ENCODE measurements at regions not wholly inside any gene's neighbourhood (a gene's known extent, or its start where the extent isn't known, plus 50 kb on each side); places are given as distances from the start of the nearest gene placed in this dataset.

DNA sequence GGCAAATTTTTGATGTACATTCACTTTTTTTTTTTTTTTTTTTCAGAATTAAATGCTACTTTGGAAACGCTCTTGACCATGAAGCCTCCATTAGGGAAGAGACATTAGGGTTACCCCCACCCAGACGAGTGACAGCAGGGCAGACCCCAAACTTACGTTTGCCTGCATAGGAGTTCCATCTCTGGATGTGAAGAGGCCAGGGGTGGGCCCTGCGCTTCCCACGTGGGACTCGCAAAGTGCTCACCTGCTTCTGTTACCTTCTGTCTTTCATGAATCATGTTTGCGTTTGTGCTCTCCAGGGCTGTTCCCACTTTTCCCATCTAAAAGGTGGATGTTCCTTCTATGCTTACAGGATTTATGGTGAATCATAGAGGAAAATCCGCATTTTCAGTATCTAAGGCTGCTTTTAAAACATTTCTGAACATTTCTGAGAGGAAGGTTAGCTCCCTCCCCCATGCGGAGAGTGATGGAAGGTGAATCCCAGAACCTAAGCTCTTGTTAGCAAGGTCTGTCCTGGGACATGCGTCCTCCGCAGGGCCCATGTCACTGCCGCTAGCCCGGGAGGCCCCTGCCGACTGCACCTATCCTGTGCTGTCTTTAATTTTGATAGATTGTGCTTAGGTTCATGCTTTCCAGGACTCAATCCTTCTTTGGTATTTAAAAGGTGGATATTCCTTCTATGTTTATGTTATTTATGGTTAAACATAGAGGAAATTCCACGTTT is 135.7 kb upstream of the RTL1 start:
- TF ChIP-seq POLR2A (IDR thresholded peaks at IDR 0.05), result no peak
- TF ChIP-seq, protein P1, sequence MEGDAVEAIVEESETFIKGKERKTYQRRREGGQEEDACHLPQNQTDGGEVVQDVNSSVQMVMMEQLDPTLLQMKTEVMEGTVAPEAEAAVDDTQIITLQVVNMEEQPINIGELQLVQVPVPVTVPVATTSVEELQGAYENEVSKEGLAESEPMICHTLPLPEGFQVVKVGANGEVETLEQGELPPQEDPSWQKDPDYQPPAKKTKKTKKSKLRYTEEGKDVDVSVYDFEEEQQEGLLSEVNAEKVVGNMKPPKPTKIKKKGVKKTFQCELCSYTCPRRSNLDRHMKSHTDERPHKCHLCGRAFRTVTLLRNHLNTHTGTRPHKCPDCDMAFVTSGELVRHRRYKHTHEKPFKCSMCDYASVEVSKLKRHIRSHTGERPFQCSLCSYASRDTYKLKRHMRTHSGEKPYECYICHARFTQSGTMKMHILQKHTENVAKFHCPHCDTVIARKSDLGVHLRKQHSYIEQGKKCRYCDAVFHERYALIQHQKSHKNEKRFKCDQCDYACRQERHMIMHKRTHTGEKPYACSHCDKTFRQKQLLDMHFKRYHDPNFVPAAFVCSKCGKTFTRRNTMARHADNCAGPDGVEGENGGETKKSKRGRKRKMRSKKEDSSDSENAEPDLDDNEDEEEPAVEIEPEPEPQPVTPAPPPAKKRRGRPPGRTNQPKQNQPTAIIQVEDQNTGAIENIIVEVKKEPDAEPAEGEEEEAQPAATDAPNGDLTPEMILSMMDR (IDR thresholded peaks at IDR 0.05), result no peak
